Fibroblast of skin of left quadriceps (primary cell): ENCODE measurements at regions not wholly inside any gene's neighbourhood (a gene's known extent, or its start where the extent isn't known, plus 50 kb on each side); places are given as distances from the start of the nearest gene placed in this dataset.
"Not testable (repeated sequence)": the region's sequence is repeated elsewhere in the genome, so short reads cannot be mapped to it uniquely, and the experiment has no call there.

ENCODE experiments used
- DNase-seq, 2 experiments: peaks; one replicate each; pipeline ENCODE4 v3.0.0-alpha.2; 2013; ENCODE audit warnings: low read depth in 2 of 2

- no peak for DNase-seq
These were observed 120.9 kb downstream of the TMEM168 start for GRCh38 chr7:112669306-112669705.

- DNase-seq: no peak
These were observed 120.0 kb downstream of the TMEM168 start for GRCh38 chr7:112670193-112670592.

- DNase-seq: no peak
These were observed 111.6 kb downstream of the TMEM168 start for GRCh38 chr7:112678626-112679025.

DNA sequence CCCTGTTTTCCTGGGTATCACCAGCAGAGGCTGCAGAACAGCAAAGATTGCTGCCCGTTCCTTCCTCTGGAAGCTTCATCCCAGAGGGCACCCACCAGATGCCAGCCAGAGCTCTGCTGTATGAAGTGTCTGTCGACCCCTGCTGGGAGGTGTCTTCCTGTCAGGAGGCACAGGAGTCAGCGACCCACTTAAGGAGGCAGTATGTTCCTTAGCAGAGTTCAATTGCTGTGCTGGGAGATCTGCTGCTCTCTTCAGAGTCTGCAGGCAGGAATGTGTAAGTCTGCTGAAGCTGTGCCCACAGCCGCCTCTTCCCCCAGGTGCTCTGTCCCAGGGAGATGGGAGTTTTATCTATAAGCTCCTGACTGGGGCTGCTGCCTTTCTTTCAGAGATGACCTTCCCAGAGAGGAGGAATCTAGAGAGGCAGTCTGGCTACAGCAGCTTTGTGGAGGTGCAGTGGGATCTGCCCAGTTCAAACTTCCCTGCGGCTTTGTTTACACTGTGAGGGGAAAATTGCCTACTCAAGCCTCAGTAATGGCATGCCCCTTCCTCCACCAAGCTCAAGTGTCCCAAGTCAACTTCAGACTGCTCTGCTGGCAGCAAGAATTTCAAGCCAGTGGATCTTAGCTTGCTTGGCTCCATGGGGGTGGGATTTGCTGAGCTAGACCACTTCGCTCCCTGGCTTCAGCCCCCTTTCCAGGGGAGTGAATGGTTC is 100.6 kb downstream of the TMEM168 start:
- not testable (repeated sequence) for DNase-seq

DNA sequence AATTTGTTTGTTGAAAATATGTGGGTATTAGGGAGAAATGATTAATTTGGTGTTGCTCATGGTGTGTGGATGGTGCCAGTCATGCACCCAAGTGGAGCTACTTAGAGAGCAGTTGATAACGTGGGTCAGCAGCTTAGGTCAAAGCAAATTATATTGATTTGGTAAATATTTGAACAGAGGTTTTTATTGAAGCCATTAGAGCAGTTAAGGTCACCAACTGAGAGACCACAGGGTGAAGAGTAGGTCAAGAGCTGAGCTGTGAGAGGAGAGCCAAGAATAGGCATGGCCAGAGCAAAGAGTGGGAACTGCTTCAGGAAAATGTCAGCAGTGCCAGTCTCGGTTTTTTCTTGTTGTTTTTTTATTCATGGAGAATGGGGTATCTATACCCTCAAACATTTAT is 97.9 kb downstream of the TMEM168 start:
- no peak for DNase-seq

DNA sequence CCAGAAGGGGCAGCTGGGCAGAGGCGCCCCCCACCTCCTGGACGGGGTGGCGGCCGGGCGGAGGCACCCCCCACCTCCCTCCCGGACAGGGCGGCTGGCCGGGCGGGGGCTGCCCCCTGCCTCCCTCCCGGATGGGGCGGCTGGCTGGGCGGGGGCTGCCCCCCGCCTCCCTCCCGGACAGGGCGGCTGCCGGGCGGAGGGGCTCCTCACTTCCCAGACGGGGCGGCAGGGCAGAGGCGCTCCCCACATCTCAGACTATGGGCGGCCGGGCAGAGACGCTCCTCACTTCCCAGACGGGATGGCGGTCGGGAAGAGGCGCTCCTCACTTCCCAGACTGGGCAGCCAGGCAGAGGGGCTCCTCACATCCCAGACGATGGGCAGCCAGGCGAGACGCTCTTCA is 93.0 kb downstream of the TMEM168 start:
- not testable (repeated sequence) for DNase-seq

DNA sequence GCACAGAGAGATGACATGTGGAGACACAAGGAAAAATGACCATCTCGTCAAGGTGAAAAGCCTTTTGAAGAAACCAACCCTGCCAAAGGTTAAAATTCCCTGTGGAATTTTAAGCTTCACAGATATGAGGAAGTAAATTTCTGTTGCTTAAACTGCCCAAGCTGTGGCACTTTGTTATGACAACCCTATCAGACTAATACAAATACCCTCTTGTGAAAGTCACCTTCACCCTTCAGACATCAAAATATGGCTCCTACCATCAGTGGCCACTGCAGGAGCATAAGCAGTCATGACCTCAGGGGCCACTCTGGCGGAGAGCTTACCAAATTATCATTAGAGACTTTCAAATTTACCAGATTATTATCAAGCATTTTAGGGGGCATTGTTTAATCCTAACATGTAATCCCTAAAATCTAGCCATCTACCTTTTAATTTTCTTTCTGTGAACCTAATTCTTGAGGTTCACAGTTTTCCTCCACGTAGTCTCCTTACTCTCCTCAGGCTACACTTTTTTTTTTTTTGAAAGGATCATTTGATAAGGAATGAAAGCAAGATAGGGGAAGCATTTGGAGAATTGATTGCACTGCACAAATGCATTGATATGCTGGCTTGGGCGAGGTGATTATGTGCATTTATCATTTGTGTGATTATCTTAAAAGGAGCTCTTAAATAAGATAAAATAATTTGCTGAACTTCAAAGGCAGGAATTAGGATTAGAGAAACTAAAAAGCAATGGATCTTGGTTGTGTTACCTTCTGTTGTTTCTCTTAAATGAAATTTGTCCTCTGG is 90.3 kb downstream of the TMEM168 start:
- no peak for DNase-seq

DNA sequence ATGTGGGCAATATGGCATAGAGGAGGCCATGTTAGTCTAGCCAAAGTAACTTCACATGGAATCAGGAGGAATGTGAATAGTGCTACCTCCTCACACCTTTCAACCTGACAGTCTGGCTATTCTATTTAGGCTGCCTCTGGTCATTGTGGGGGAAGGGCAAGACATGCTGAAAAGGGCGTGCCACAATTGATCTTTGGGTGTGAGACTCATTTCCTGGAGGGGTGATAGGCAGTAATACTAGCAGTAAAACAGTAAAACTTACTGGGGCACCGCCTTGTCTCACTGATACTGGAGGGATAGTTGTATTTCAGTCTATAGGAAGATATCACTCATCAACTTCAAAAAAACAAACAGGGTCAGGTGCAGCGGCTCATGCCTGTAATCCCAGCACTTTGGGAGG is 88.7 kb downstream of the TMEM168 start:
- no peak for DNase-seq

- no peak for DNase-seq
These were observed 82.5 kb downstream of the TMEM168 start for GRCh38 chr7:112707655-112708054.

GRCh38 chr7:112708236-112708635 is 82.0 kb downstream of the TMEM168 start:
- DNase-seq: no peak
